ENCODE measurements at regions not wholly inside any gene's neighbourhood (a gene's known extent, or its start where the extent isn't known, plus 50 kb on each side); places are given as distances from the start of the nearest gene placed in this dataset.
"Not testable (repeated sequence)": the region's sequence is repeated elsewhere in the genome, so short reads cannot be mapped to it uniquely, and the experiment has no call there.

DNA sequence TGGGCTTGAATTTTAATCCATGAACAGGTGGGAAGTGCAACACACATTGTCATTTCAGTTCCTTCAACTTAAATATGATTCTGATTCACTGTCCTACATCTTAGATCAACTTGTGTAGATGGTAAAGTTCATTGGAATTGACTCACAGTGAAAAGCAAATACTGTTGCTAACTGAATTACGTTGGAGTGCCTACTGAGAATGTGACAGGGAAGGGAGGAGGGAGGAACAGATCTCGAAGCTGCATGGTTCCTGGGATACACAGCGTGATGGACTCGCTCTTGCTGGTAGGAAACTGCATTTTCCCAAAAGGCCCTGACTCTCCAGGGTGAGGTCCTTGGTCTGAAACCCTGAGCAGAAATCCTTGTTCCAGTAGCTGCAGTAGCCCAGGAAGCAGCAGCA is 284.2 kb downstream of the USP46 start:
- no peaks in the 10 kb centered on the region for H3K27me3 ChIP-seq
- H3K9me3 ChIP-seq: no peaks in the 10 kb centered on the region
- TF ChIP-seq POLR2A (IDR thresholded peaks at IDR 0.05) (no peak), POLR2AphosphoS5 (IDR thresholded peaks at IDR 0.05) (no peak), EP300 (IDR thresholded peaks at IDR 0.05) (no peak)
- TF ChIP-seq, protein P1, sequence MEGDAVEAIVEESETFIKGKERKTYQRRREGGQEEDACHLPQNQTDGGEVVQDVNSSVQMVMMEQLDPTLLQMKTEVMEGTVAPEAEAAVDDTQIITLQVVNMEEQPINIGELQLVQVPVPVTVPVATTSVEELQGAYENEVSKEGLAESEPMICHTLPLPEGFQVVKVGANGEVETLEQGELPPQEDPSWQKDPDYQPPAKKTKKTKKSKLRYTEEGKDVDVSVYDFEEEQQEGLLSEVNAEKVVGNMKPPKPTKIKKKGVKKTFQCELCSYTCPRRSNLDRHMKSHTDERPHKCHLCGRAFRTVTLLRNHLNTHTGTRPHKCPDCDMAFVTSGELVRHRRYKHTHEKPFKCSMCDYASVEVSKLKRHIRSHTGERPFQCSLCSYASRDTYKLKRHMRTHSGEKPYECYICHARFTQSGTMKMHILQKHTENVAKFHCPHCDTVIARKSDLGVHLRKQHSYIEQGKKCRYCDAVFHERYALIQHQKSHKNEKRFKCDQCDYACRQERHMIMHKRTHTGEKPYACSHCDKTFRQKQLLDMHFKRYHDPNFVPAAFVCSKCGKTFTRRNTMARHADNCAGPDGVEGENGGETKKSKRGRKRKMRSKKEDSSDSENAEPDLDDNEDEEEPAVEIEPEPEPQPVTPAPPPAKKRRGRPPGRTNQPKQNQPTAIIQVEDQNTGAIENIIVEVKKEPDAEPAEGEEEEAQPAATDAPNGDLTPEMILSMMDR (IDR thresholded peaks at IDR 0.05): no peak
- H3K27ac ChIP-seq: no peak overlapping the region
- no peaks in the 10 kb centered on the region for H3K4me1 ChIP-seq
- DNase-seq (ENCODE audit: low spot score in 2 of 2): no peak
- no peaks in the 10 kb centered on the region for H3K36me3 ChIP-seq
- H3K4me3 ChIP-seq: no peak overlapping the region
- WGBS: 68% methylated on average over 4 of the region's 4 CpGs

- H3K9me3 ChIP-seq: no peaks in the 10 kb centered on the region
- H3K27me3 ChIP-seq: no peaks in the 10 kb centered on the region
- H3K4me1 ChIP-seq: no peaks in the 10 kb centered on the region
- H3K27ac ChIP-seq: no peak overlapping the region
- TF ChIP-seq POLR2A (IDR thresholded peaks at IDR 0.05) (no peak), EP300 (IDR thresholded peaks at IDR 0.05) (no peak), POLR2AphosphoS5 (IDR thresholded peaks at IDR 0.05) (no peak)
- TF ChIP-seq, protein P1 (IDR thresholded peaks at IDR 0.05): no peak
- H3K4me3 ChIP-seq: no peak overlapping the region
- 39% methylated on average over 7 of the region's 7 CpGs for WGBS
- no peak for DNase-seq (ENCODE audit: low spot score in 2 of 2)
- H3K36me3 ChIP-seq: no peaks in the 10 kb centered on the region
Observed at GRCh38 chr4:52376132-52376704, 282.9 kb downstream of the USP46 start.

GRCh38 chr4:52377563-52377962 is 281.5 kb downstream of the USP46 start:
- Histone ChIP-seq H3K27ac (no peak overlapping the region), H3K36me3 (no peaks in the 10 kb centered on the region), H3K4me3 (no peak overlapping the region), H3K9me3 (no peaks in the 10 kb centered on the region), H3K4me1 (no peaks in the 10 kb centered on the region), H3K27me3 (no peaks in the 10 kb centered on the region)
- 88% methylated on average over 8 of the region's 9 CpGs for WGBS
- TF ChIP-seq, protein P1 (IDR thresholded peaks at IDR 0.05): no peak
- TF ChIP-seq EP300 (IDR thresholded peaks at IDR 0.05) (no peak), POLR2A (IDR thresholded peaks at IDR 0.05) (no peak), POLR2AphosphoS5 (IDR thresholded peaks at IDR 0.05) (no peak)
- DNase-seq (ENCODE audit: low spot score in 2 of 2): no peak

GRCh38 chr4:52407545-52407944 is 251.6 kb downstream of the USP46 start:
- H3K27ac ChIP-seq: no peak overlapping the region
- H3K36me3 ChIP-seq: no peaks in the 10 kb centered on the region
- no peaks in the 10 kb centered on the region for H3K4me1 ChIP-seq
- 39% methylated on average over 4 of the region's 4 CpGs for WGBS
- H3K9me3 ChIP-seq: no peaks in the 10 kb centered on the region
- TF ChIP-seq, protein P1 (IDR thresholded peaks at IDR 0.05): peak in 1 of 2 donors; percentile 3
- no peak for TF ChIP-seq POLR2AphosphoS5 (IDR thresholded peaks at IDR 0.05)
- no peak for DNase-seq (ENCODE audit: low spot score in 2 of 2)
- no peaks in the 10 kb centered on the region for H3K27me3 ChIP-seq
- H3K4me3 ChIP-seq: no peak overlapping the region

GRCh38 chr4:52408032-52408431 is 251.1 kb downstream of the USP46 start:
- Histone ChIP-seq H3K27me3 (peaks cover under 1% of the 10 kb centered on the region), H3K36me3 (no peaks in the 10 kb centered on the region), H3K27ac (no peak overlapping the region), H3K4me3 (no peak overlapping the region), H3K9me3 (no peaks in the 10 kb centered on the region), H3K4me1 (no peaks in the 10 kb centered on the region)
- no peak for DNase-seq (ENCODE audit: low spot score in 2 of 2)
- TF ChIP-seq POLR2A (IDR thresholded peaks at IDR 0.05): no peak
- 87% methylated on average over 1 of the region's 1 CpG for WGBS

GRCh38 chr4:52408471-52408870 is 250.6 kb downstream of the USP46 start:
- no peak overlapping the region for H3K4me3 ChIP-seq
- TF ChIP-seq EP300 (IDR thresholded peaks at IDR 0.05): no peak
- no peak for TF ChIP-seq POLR2AphosphoS5 (IDR thresholded peaks at IDR 0.05)
- TF ChIP-seq POLR2A (IDR thresholded peaks at IDR 0.05): no peak
- TF ChIP-seq, protein P1 (IDR thresholded peaks at IDR 0.05): no peak
- no peak for DNase-seq (ENCODE audit: low spot score in 2 of 2)
- no peaks in the 10 kb centered on the region for H3K36me3 ChIP-seq
- 92% methylated on average over 6 of the region's 6 CpGs for WGBS
- no peaks in the 10 kb centered on the region for H3K9me3 ChIP-seq
- H3K27ac ChIP-seq: no peak overlapping the region
- no peaks in the 10 kb centered on the region for H3K4me1 ChIP-seq
- H3K27me3 ChIP-seq: peaks cover 4% of the 10 kb centered on the region

DNA sequence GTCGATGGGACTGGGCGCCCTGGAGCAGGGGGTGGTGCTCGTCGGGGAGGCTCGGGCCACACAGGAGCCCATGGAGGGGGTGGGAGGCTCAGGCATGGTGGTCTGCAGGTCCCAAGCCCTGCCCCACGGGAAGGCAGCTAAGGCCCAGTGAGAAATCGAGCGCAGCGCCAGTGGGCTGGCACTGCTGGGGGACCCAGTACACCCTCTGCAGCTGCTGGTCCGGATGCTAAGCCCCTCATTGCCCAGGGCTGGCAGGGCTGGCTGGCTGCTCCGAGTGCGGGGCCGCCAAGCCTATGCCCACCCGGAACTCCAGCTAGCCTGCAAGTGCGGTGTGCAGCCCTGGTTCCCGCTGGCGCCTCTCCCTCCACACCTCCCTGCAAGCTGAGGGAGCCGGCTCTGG is 249.3 kb downstream of the USP46 start:
- WGBS: 100% methylated on average over 1 of the region's 18 CpGs
- DNase-seq (ENCODE audit: low spot score in 2 of 2); H3K4me3 ChIP-seq; H3K36me3 ChIP-seq; H3K4me1 ChIP-seq; H3K9me3 ChIP-seq; H3K27ac ChIP-seq: not testable (repeated sequence)
- peaks cover 12% of the 10 kb centered on the region for H3K27me3 ChIP-seq

All from suprapubic skin (tissue), 4 donors.